Neural progenitor cell (in vitro differentiated cells): ENCODE measurements at regions not wholly inside any gene's neighbourhood (a gene's known extent, or its start where the extent isn't known, plus 50 kb on each side); places are given as distances from the start of the nearest gene placed in this dataset.

Experiments
- CTCF ChIP-seq: fragments of 200-600 bp; sonication (generic); IDR thresholded peaks from 2 replicates; pipeline ENCODE4 v1.5.1; 2017; ENCODE audit warnings: antibody characterized with exemption, mild to moderate bottlenecking
- EZH2 ChIP-seq: fragments of 200-600 bp; sonication (generic); IDR thresholded peaks from 2 replicates; pipeline ENCODE4 v1.6.1; 2017; ENCODE audit warnings: antibody characterized with exemption, mild to moderate bottlenecking, moderate library complexity
- EZH2phosphoT487 ChIP-seq: fragments of 200-600 bp; sonication (generic); IDR thresholded peaks from 2 replicates; pipeline ENCODE4 v1.6.1; 2017; ENCODE audit warnings: antibody characterized with exemption

GRCh38 chr4:18242919-18243693, 221.6 kb upstream of the LCORL start:
- TF ChIP-seq CTCF = no peak
- TF ChIP-seq EZH2 = no peak
- no peak for TF ChIP-seq EZH2phosphoT487
